ENCODE measurements at regions not wholly inside any gene's neighbourhood (a gene's known extent, or its start where the extent isn't known, plus 50 kb on each side); places are given as distances from the start of the nearest gene placed in this dataset.
A peak's percentile ranks its signal among the peaks of the same experiment; 100 is the strongest.

GRCh38 chr10:55104738-55105137 is 303.7 kb upstream of the PCDH15 start:
- no peak for DNase-seq

GRCh38 chr10:55098452-55098851 is 297.4 kb upstream of the PCDH15 start:
- DNase-seq: no peak

- DNase-seq: no peak
These were observed 290.8 kb upstream of the PCDH15 start for GRCh38 chr10:55091691-55092328.

GRCh38 chr10:55078121-55078520 is 277.1 kb upstream of the PCDH15 start:
- DNase-seq: no peak

- DNase-seq: no peak
These were observed 264.2 kb upstream of the PCDH15 start for GRCh38 chr10:55065185-55065584.

- no peak for DNase-seq
These were observed 262.8 kb upstream of the PCDH15 start for GRCh38 chr10:55063811-55064210.

- DNase-seq: no peak
These were observed 261.3 kb upstream of the PCDH15 start for GRCh38 chr10:55062349-55062748.

GRCh38 chr10:55058800-55059199 is 257.8 kb upstream of the PCDH15 start:
- no peak for DNase-seq

GRCh38 chr10:55051515-55051914 is 250.5 kb upstream of the PCDH15 start:
- DNase-seq: no peak

- DNase-seq: no peak
These were observed 247.9 kb upstream of the PCDH15 start for GRCh38 chr10:55048830-55049498.

- no peak for DNase-seq
These were observed 242.5 kb upstream of the PCDH15 start for GRCh38 chr10:55043540-55043939.

GRCh38 chr10:55033061-55033460 is 232.0 kb upstream of the PCDH15 start:
- no peak for DNase-seq

GRCh38 chr10:55024713-55025112 is 223.7 kb upstream of the PCDH15 start:
- DNase-seq: peak in 1 of 2 donors; percentile 7

- DNase-seq: no peak
These were observed 218.4 kb upstream of the PCDH15 start for GRCh38 chr10:55019439-55019838.

- DNase-seq: no peak
These were observed 212.3 kb upstream of the PCDH15 start for GRCh38 chr10:55013318-55013717.

- no peak for DNase-seq
These were observed 201.4 kb upstream of the PCDH15 start for GRCh38 chr10:55002420-55002819.

- DNase-seq: no peak
These were observed 200.4 kb upstream of the PCDH15 start for GRCh38 chr10:55001422-55001821.

- DNase-seq: no peak
These were observed 192.1 kb upstream of the PCDH15 start for GRCh38 chr10:54993148-54993547.

GRCh38 chr10:54985732-54986131 is 184.7 kb upstream of the PCDH15 start:
- peak in 1 of 2 donors; percentile 23 for DNase-seq

- DNase-seq: no peak
These were observed 182.2 kb upstream of the PCDH15 start for GRCh38 chr10:54983255-54983654.

- DNase-seq: no peak
These were observed 161.3 kb upstream of the PCDH15 start for GRCh38 chr10:54962134-54962900.

GRCh38 chr10:54961040-54961439 is 160.0 kb upstream of the PCDH15 start:
- DNase-seq: no peak

GRCh38 chr10:54958844-54959243 is 157.8 kb upstream of the PCDH15 start:
- no peak for DNase-seq

GRCh38 chr10:54947605-54948004 is 146.6 kb upstream of the PCDH15 start:
- no peak for DNase-seq
